IMR-90 (cell line): ENCODE measurements at regions not wholly inside any gene's neighbourhood (a gene's known extent, or its start where the extent isn't known, plus 50 kb on each side); places are given as distances from the start of the nearest gene placed in this dataset.

Source experiments
- ATAC-seq: fragments of 200-7000 bp; cut with Tn5 transposase; 2 replicates; pipeline ENCODE4 v1.9.1; 2020; ENCODE audit warnings: low read depth, mild to moderate bottlenecking, moderate library complexity
- BruUV-seq: library from RNA; stranded (reverse); fragments of 400-500 nt; replicated peaks from 2 replicates; lab custom pipeline; 2021; lab: Mats Ljungman, UMichigan
- CTCF ChIA-PET: fragments of 300-600 bp; formaldehyde crosslinking; extraction: SDS; loops from one replicate; lab custom pipeline; 2021; ENCODE audit warnings: antibody characterized with exemption; lab: Yijun Ruan, JAX
- POLR2A ChIA-PET: fragments of 300-600 bp; sonication (Branson Sonifier 250); formaldehyde crosslinking; loops from one replicate; lab custom pipeline; 2022; ENCODE audit warnings: antibody characterized with exemption; ENCODE audit not compliant: unreplicated experiment; lab: Charles Lee
- DNase-seq: peaks from one replicate; pipeline ENCODE4 v3.0.0; 2013
- H2AFZ ChIP-seq: replicated peaks from 2 replicates; pipeline ENCODE3; 2013; ENCODE audit warnings: low read length, mild to moderate bottlenecking; ENCODE audit not compliant: poor library complexity
- H2AK5ac ChIP-seq: 2 replicates; pipeline ENCODE4 v1.6.1; 2013; ENCODE audit warnings: low read depth, low read length, inconsistent platforms
- H2AK9ac ChIP-seq: replicated peaks from 2 replicates; pipeline ENCODE3; 2013; ENCODE audit warnings: mild to moderate bottlenecking, low read depth, low read length, moderate library complexity; ENCODE audit not compliant: poor library complexity
- H2BK120ac ChIP-seq: 2 replicates; pipeline ENCODE4 v1.6.1; 2013; ENCODE audit warnings: low read depth, low read length, inconsistent platforms
- H2BK15ac ChIP-seq: 3 replicates; pipeline ENCODE4 v1.6.1; 2013; ENCODE audit warnings: low read depth, low read length, inconsistent platforms
- H2BK20ac ChIP-seq: 2 replicates; pipeline ENCODE4 v1.6.1; 2013; ENCODE audit warnings: low read depth, mild to moderate bottlenecking, inconsistent platforms, low read length, moderate library complexity
- H2BK5ac ChIP-seq: 2 replicates; pipeline ENCODE4 v1.6.1; 2013; ENCODE audit warnings: mild to moderate bottlenecking, low read depth, low read length, inconsistent platforms; ENCODE audit not compliant: poor library complexity, severe bottlenecking
- H3K14ac ChIP-seq: replicated peaks from 2 replicates; pipeline ENCODE4 v1.6.1; 2013; ENCODE audit warnings: low read depth, low read length, inconsistent platforms
- H3K18ac ChIP-seq: 2 replicates; pipeline ENCODE4 v1.6.1; 2013; ENCODE audit warnings: low read depth, low read length, control low read depth
- H3K23ac ChIP-seq: 2 replicates; pipeline ENCODE4 v1.6.1; 2013; ENCODE audit warnings: low read depth, low read length, inconsistent platforms
- H3K27ac ChIP-seq: 2 replicates; pipeline ENCODE4 v1.5.1; 2013; ENCODE audit warnings: mild to moderate bottlenecking, control low read depth, low read length; ENCODE audit not compliant: insufficient read depth
- H3K27me3 ChIP-seq: 2 replicates; pipeline ENCODE4 v1.6.1; 2013; ENCODE audit warnings: low read length; ENCODE audit not compliant: control insufficient read depth, insufficient read depth
- H3K36me3 ChIP-seq: 2 replicates; pipeline ENCODE4 v1.6.1; 2013; ENCODE audit warnings: low read length, mixed read lengths; ENCODE audit not compliant: control insufficient read depth, insufficient read depth
- H3K4ac ChIP-seq: 2 replicates; pipeline ENCODE4 v1.6.1; 2013; ENCODE audit warnings: low read depth, low read length, inconsistent platforms
- H3K4me1 ChIP-seq: 2 replicates; pipeline ENCODE4 v1.6.1; 2013; ENCODE audit warnings: low read length, mixed read lengths; ENCODE audit not compliant: control insufficient read depth, insufficient read depth
- H3K4me2 ChIP-seq: 2 replicates; pipeline ENCODE4 v1.6.1; 2013; ENCODE audit warnings: low read depth, mild to moderate bottlenecking, control low read depth, low read length, moderate library complexity
- H3K4me3 ChIP-seq: 2 replicates; pipeline ENCODE4 v1.5.1; 2013; ENCODE audit warnings: low read depth, mild to moderate bottlenecking, control low read depth, low read length, moderate library complexity; ENCODE audit not compliant: insufficient read depth
- H3K56ac ChIP-seq: 2 replicates; pipeline ENCODE4 v1.6.1; 2013; ENCODE audit warnings: low read length, inconsistent platforms; ENCODE audit not compliant: insufficient read depth; ENCODE audit errors: extremely low read depth
- H3K79me1 ChIP-seq, 2 experiments: 2 replicates each; pipeline ENCODE4 v1.6.1; 2013; ENCODE audit warnings: low read length in 2 of 2, inconsistent platforms in 1 of 2, low read depth in 1 of 2
- H3K9ac ChIP-seq: 2 replicates; pipeline ENCODE4 v1.6.1; 2013; ENCODE audit warnings: low read depth, low read length, control low read depth
- H3K9me1 ChIP-seq: 2 replicates; pipeline ENCODE4 v1.6.1; 2013; ENCODE audit warnings: low read length, inconsistent platforms; ENCODE audit not compliant: insufficient read depth
- H3K9me3 ChIP-seq: 2 replicates; pipeline ENCODE4 v1.6.1; 2013; ENCODE audit warnings: low read length; ENCODE audit not compliant: control insufficient read depth, insufficient read depth
- H4K20me1 ChIP-seq: 2 replicates; pipeline ENCODE4 v1.6.1; 2013; ENCODE audit warnings: low read length, inconsistent platforms; ENCODE audit not compliant: insufficient read depth
- H4K5ac ChIP-seq: 2 replicates; pipeline ENCODE4 v1.6.1; 2013; ENCODE audit warnings: mild to moderate bottlenecking, low read depth, low read length, control low read depth
- H4K8ac ChIP-seq, 2 experiments: 2 replicates each; pipeline ENCODE4 v1.6.1; 2013; ENCODE audit warnings: low read depth in 2 of 2, low read length in 2 of 2, control low read depth in 1 of 2, inconsistent platforms in 1 of 2
- H4K91ac ChIP-seq: 2 replicates; pipeline ENCODE4 v1.6.1; 2013; ENCODE audit warnings: low read depth, low read length, inconsistent platforms; ENCODE audit not compliant: insufficient read depth
- BHLHE40 ChIP-seq: fragments of 150-350 bp; IDR thresholded peaks from 2 replicates; pipeline ENCODE4 v1.6.1; 2016; ENCODE audit warnings: mild to moderate bottlenecking, low read depth, low read length
- CEBPB ChIP-seq: IDR thresholded peaks from 2 replicates; pipeline ENCODE4 v1.6.1; 2012; ENCODE audit warnings: low read depth, low read length, improper control_type of control experiment
- MAFK ChIP-seq: IDR thresholded peaks from 2 replicates; pipeline ENCODE4 v1.6.1; 2012; ENCODE audit warnings: low read depth, low read length, improper control_type of control experiment
- NFE2L2 ChIP-seq: fragments of 150-350 bp; IDR thresholded peaks from 2 replicates; pipeline ENCODE4 v1.6.1; 2016; ENCODE audit warnings: low read depth, mild to moderate bottlenecking, low read length
- POLR2A ChIP-seq: IDR thresholded peaks from 2 replicates; pipeline ENCODE4 v1.6.1; 2012; ENCODE audit warnings: mild to moderate bottlenecking, low read depth, low read length
- RAD21 ChIP-seq: IDR thresholded peaks from 2 replicates; pipeline ENCODE4 v1.6.1; 2012; ENCODE audit warnings: low read length, improper control_type of control experiment
- RCOR1 ChIP-seq: IDR thresholded peaks from 2 replicates; pipeline ENCODE4 v1.6.1; 2012; ENCODE audit warnings: mild to moderate bottlenecking, low read length, improper control_type of control experiment; ENCODE audit not compliant: insufficient replicate concordance
- RFX5 ChIP-seq: IDR thresholded peaks from 2 replicates; pipeline ENCODE4 v1.8.0; 2012; ENCODE audit warnings: low read depth, mild to moderate bottlenecking, low read length, moderate library complexity
- WGBS, 2 experiments: methylation state at CpG; one replicate each; pipeline versions ENCODE4 v1.1.5 to v1.1.7; 2013; ENCODE audit warnings: missing lambda C conversion rate in 2 of 2; ENCODE audit not compliant: insufficient read length in 1 of 2; ENCODE audit errors: extremely low coverage in 2 of 2; 5-methylcytosine and 5-hydroxymethylcytosine counted together
- dilution Hi-C: fragments of 300-500 bp; cut with HindIII; formaldehyde crosslinking; loops from one replicate; pipeline ENCODE4 v1.14.3; 2018; ENCODE audit warnings: low sequenced_read_pairs; ENCODE audit not compliant: unreplicated experiment
- in situ Hi-C: fragments of 300-500 bp; cut with MboI; formaldehyde crosslinking; loops from 3 replicates; pipeline ENCODE4 v1.14.3; 2019; ENCODE audit warnings: low sequenced_read_pairs, inconsistent platforms, mixed read lengths
- intact Hi-C: fragments of 100-400 bp; cut with micrococcal nuclease; formaldehyde crosslinking; loops from 2 replicates; pipeline ENCODE4 v1.10.0; 2022

GRCh38 chr3:28844298-28845005 lies 436.4 kb upstream of the RBMS3 start:
- Histone ChIP-seq H3K9me1 (no peaks in the 10 kb centered on the region), H2BK5ac (no peak overlapping the region), H4K8ac (no peak overlapping the region), H3K79me1 (no peaks in the 10 kb centered on the region), H2BK120ac (no peak overlapping the region), H4K5ac (no peak overlapping the region), H2AK5ac (no peak overlapping the region), H2BK20ac (no peak overlapping the region), H3K4ac (no peak overlapping the region), H3K4me3 (no peak overlapping the region), H3K18ac (no peak overlapping the region), H4K91ac (no peak overlapping the region), H3K14ac (no peak overlapping the region), H3K27me3 (peaks cover 13% of the 10 kb centered on the region), H3K4me2 (no peak overlapping the region), H3K4me1 (no peaks in the 10 kb centered on the region), H3K23ac (no peak overlapping the region), H3K36me3 (no peaks in the 10 kb centered on the region), H2BK15ac (no peak overlapping the region), H4K20me1 (no peaks in the 10 kb centered on the region), H3K56ac (no peak overlapping the region), H3K27ac (no peak overlapping the region), H2AFZ (no peak overlapping the region), H3K9me3 (no peaks in the 10 kb centered on the region), H3K9ac (no peak overlapping the region), H2AK9ac (no peak overlapping the region)
- in situ Hi-C loops, result no loop called here
- ATAC-seq (no peak), DNase-seq (no peak)
- intact Hi-C loops, result no loop called here
- POLR2A ChIA-PET, result no interaction called here
- dilution Hi-C loops, result no loop called here
- BruUV-seq, result no TSS peak
- TF ChIP-seq NFE2L2 (no peak), RCOR1 (no peak), RFX5 (no peak), MAFK (no peak), BHLHE40 (no peak), RAD21 (no peak), POLR2A (no peak), CEBPB (no peak)
- CTCF ChIA-PET, result no interaction called here
- WGBS, 2 experiments, result no CpG with 5 or more reads among the region's 12 CpGs
